Liver (tissue), 8 donors: ENCODE measurements at regions not wholly inside any gene's neighbourhood (a gene's known extent, or its start where the extent isn't known, plus 50 kb on each side); places are given as distances from the start of the nearest gene placed in this dataset.

Experiments
- DNase-seq: peaks from one replicate; pipeline ENCODE4 v3.0.0-alpha.2; 2017; ENCODE audit warnings: low spot score
- H3K27ac ChIP-seq, 2 donors: one replicate each; pipeline ENCODE4 v1.7.0; 2013; ENCODE audit warnings: inconsistent platforms in 2 of 2, low read length in 2 of 2, control low read depth in 1 of 2, low read depth in 1 of 2, mild to moderate bottlenecking in 1 of 2
- H3K27me3 ChIP-seq, 4 donors: one replicate each; pipeline versions ENCODE4 v1.6.1 to v1.7.0; 2013; ENCODE audit warnings: low read length in 3 of 4, inconsistent platforms in 1 of 4, mild to moderate bottlenecking in 1 of 4, moderate library complexity in 1 of 4; ENCODE audit not compliant: control insufficient read depth in 4 of 4, insufficient read depth in 4 of 4
- H3K36me3 ChIP-seq, 4 donors: one replicate each; pipeline versions ENCODE4 v1.6.1 to v1.7.0; 2013; ENCODE audit warnings: low read length in 3 of 4, mild to moderate bottlenecking in 3 of 4, low read depth in 1 of 4, moderate library complexity in 1 of 4; ENCODE audit not compliant: control insufficient read depth in 4 of 4, insufficient read depth in 3 of 4
- H3K4me1 ChIP-seq, 4 donors: one replicate each; pipeline versions ENCODE4 v1.6.1 to v1.7.0; 2013; ENCODE audit warnings: low read length in 3 of 4, mild to moderate bottlenecking in 3 of 4, moderate library complexity in 1 of 4; ENCODE audit not compliant: control insufficient read depth in 4 of 4, insufficient read depth in 4 of 4
- H3K4me3 ChIP-seq, 3 donors: one replicate each; pipeline versions ENCODE4 v1.6.1 to v1.7.0; 2013; ENCODE audit warnings: low read length in 3 of 3, control low read depth in 1 of 3, low read depth in 1 of 3, mild to moderate bottlenecking in 1 of 3
- H3K9ac ChIP-seq, 2 donors: one replicate each; pipeline ENCODE4 v1.7.0; 2013; ENCODE audit warnings: low read length in 2 of 2, mild to moderate bottlenecking in 2 of 2, moderate library complexity in 2 of 2, control low read depth in 1 of 2, low read depth in 1 of 2
- H3K9me3 ChIP-seq, 4 donors: one replicate each; pipeline versions ENCODE4 v1.6.1 to v1.7.0; 2013; ENCODE audit warnings: low read length in 3 of 4; ENCODE audit not compliant: control insufficient read depth in 4 of 4
- EGR1 ChIP-seq, 2 donors: IDR thresholded peaks; 2 replicates each; pipeline ENCODE4 v1.6.1; 2016 to 2018; ENCODE audit warnings: antibody characterized with exemption in 2 of 2, low read depth in 2 of 2
- FOXA1 ChIP-seq: IDR thresholded peaks from 2 replicates; pipeline ENCODE4 v1.6.1; 2016; ENCODE audit warnings: antibody characterized with exemption
- FOXA2 ChIP-seq: IDR thresholded peaks from 2 replicates; pipeline ENCODE4 v1.6.1; 2016; ENCODE audit warnings: antibody characterized with exemption
- HNF4A ChIP-seq, 2 donors: conservative IDR thresholded peaks; 2 replicates each; pipeline ENCODE4 v1.6.1; 2016; ENCODE audit warnings: antibody characterized with exemption in 2 of 2, mild to moderate bottlenecking in 2 of 2
- HNF4G ChIP-seq: IDR thresholded peaks from 2 replicates; pipeline ENCODE4 v1.6.1; 2016; ENCODE audit warnings: antibody characterized with exemption
- JUND ChIP-seq, 2 donors: IDR thresholded peaks; 2 replicates each; pipeline ENCODE4 v1.6.1; 2016; ENCODE audit warnings: antibody characterized with exemption in 2 of 2
- NR2F2 ChIP-seq: IDR thresholded peaks from 2 replicates; pipeline ENCODE4 v1.6.1; 2016; ENCODE audit warnings: antibody characterized with exemption
- RAD21 ChIP-seq, 2 donors: IDR thresholded peaks; 2 replicates each; pipeline ENCODE4 v1.6.1; 2016; ENCODE audit warnings: antibody characterized with exemption in 2 of 2, mild to moderate bottlenecking in 2 of 2
- RXRA ChIP-seq, 2 donors: IDR thresholded peaks; 2 replicates each; pipeline ENCODE4 v1.6.1; 2017 to 2018; ENCODE audit warnings: antibody characterized with exemption in 2 of 2, mild to moderate bottlenecking in 1 of 2
- SP1 ChIP-seq: IDR thresholded peaks from 2 replicates; pipeline ENCODE4 v1.6.1; 2018; ENCODE audit warnings: antibody characterized with exemption, mild to moderate bottlenecking
- TAF1 ChIP-seq: conservative IDR thresholded peaks from 2 replicates; pipeline ENCODE4 v1.6.1; 2016; ENCODE audit warnings: antibody characterized with exemption, mild to moderate bottlenecking
- YY1 ChIP-seq: IDR thresholded peaks from 2 replicates; pipeline ENCODE4 v1.6.1; 2016; ENCODE audit warnings: antibody characterized with exemption, mild to moderate bottlenecking
- WGBS: extraction: QIAGEN DNeasy Blood & Tissue Kit; methylation state at CpG from one replicate; pipeline ENCODE4 v1.1.7; 2013; 5-methylcytosine and 5-hydroxymethylcytosine counted together
- TF ChIP-seq, protein P1 (sequence below): IDR thresholded peaks from 2 replicates; pipeline ENCODE4 v1.6.1; 2016; ENCODE audit warnings: antibody characterized with exemption
- TF ChIP-seq, protein P2 (sequence below): fragments of 150-350 bp; IDR thresholded peaks from 2 replicates; pipeline ENCODE4 v1.5.1; 2017; ENCODE audit warnings: improper control_type of control experiment, low read depth, low read length; ENCODE audit not compliant: missing input control
- TF ChIP-seq, protein P3 (sequence below): IDR thresholded peaks from 2 replicates; pipeline ENCODE4 v1.6.1; 2016; ENCODE audit warnings: antibody characterized with exemption, mild to moderate bottlenecking
- TF ChIP-seq, protein P4 (sequence below): IDR thresholded peaks from 2 replicates; pipeline ENCODE4 v1.6.1; 2016; ENCODE audit warnings: antibody characterized with exemption
- donor health status: healthy.
- donor health status: healthy.
- donor health status: healthy.
- donor health status: healthy.
- donor health status: healthy.

DNA sequence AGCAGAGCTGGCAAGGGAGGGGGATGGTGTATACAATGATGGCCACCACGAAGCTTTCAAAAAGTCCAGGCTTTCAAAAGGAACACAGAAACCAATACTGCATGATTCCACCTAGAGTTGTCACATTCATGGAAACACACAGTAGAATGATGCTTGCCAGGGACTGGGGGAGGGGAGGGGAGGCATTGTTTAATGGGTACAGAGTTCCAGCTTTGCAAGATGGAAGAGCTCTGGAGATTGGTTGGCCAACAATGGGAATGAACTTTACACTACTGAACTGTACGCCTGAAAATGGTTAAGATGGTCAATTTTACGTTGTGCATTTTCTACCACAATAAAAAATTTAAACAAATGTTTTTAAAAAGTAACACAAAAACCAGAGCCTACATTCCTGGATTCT is 104.5 kb upstream of the KDM7A start:
- Histone ChIP-seq H3K4me1 (no peaks in the 10 kb centered on the region), H3K27me3 (no peaks in the 10 kb centered on the region), H3K36me3 (no peaks in the 10 kb centered on the region), H3K9me3 (no peaks in the 10 kb centered on the region), H3K27ac (no peak overlapping the region), H3K4me3 (no peak overlapping the region), H3K9ac (no peak overlapping the region)
- WGBS, result 88% methylated on average over 3 of the region's 3 CpGs
- DNase-seq, result no peak
- TF ChIP-seq, protein P1, sequence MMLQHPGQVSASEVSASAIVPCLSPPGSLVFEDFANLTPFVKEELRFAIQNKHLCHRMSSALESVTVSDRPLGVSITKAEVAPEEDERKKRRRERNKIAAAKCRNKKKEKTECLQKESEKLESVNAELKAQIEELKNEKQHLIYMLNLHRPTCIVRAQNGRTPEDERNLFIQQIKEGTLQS, result no peak
- TF ChIP-seq RAD21 (IDR thresholded peaks at IDR 0.05), result no peak
- no peak for TF ChIP-seq JUND (IDR thresholded peaks at IDR 0.05)
- TF ChIP-seq HNF4G, result no peak
- no peak for TF ChIP-seq TAF1
- no peak for TF ChIP-seq SP1
- no peak for TF ChIP-seq RXRA (IDR thresholded peaks at IDR 0.05)
- TF ChIP-seq, protein P2, sequence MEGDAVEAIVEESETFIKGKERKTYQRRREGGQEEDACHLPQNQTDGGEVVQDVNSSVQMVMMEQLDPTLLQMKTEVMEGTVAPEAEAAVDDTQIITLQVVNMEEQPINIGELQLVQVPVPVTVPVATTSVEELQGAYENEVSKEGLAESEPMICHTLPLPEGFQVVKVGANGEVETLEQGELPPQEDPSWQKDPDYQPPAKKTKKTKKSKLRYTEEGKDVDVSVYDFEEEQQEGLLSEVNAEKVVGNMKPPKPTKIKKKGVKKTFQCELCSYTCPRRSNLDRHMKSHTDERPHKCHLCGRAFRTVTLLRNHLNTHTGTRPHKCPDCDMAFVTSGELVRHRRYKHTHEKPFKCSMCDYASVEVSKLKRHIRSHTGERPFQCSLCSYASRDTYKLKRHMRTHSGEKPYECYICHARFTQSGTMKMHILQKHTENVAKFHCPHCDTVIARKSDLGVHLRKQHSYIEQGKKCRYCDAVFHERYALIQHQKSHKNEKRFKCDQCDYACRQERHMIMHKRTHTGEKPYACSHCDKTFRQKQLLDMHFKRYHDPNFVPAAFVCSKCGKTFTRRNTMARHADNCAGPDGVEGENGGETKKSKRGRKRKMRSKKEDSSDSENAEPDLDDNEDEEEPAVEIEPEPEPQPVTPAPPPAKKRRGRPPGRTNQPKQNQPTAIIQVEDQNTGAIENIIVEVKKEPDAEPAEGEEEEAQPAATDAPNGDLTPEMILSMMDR, result no peak
- no peak for TF ChIP-seq HNF4A (conservative IDR thresholded peaks at IDR 0.05)
- TF ChIP-seq, protein P3, sequence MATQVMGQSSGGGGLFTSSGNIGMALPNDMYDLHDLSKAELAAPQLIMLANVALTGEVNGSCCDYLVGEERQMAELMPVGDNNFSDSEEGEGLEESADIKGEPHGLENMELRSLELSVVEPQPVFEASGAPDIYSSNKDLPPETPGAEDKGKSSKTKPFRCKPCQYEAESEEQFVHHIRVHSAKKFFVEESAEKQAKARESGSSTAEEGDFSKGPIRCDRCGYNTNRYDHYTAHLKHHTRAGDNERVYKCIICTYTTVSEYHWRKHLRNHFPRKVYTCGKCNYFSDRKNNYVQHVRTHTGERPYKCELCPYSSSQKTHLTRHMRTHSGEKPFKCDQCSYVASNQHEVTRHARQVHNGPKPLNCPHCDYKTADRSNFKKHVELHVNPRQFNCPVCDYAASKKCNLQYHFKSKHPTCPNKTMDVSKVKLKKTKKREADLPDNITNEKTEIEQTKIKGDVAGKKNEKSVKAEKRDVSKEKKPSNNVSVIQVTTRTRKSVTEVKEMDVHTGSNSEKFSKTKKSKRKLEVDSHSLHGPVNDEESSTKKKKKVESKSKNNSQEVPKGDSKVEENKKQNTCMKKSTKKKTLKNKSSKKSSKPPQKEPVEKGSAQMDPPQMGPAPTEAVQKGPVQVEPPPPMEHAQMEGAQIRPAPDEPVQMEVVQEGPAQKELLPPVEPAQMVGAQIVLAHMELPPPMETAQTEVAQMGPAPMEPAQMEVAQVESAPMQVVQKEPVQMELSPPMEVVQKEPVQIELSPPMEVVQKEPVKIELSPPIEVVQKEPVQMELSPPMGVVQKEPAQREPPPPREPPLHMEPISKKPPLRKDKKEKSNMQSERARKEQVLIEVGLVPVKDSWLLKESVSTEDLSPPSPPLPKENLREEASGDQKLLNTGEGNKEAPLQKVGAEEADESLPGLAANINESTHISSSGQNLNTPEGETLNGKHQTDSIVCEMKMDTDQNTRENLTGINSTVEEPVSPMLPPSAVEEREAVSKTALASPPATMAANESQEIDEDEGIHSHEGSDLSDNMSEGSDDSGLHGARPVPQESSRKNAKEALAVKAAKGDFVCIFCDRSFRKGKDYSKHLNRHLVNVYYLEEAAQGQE, result no peak
- TF ChIP-seq NR2F2, result no peak
- no peak for TF ChIP-seq EGR1 (IDR thresholded peaks at IDR 0.05; ENCODE audit: low read depth in 2 of 2)
- no peak for TF ChIP-seq YY1
- TF ChIP-seq, protein P4, sequence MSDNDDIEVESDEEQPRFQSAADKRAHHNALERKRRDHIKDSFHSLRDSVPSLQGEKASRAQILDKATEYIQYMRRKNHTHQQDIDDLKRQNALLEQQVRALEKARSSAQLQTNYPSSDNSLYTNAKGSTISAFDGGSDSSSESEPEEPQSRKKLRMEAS, result no peak

DNA sequence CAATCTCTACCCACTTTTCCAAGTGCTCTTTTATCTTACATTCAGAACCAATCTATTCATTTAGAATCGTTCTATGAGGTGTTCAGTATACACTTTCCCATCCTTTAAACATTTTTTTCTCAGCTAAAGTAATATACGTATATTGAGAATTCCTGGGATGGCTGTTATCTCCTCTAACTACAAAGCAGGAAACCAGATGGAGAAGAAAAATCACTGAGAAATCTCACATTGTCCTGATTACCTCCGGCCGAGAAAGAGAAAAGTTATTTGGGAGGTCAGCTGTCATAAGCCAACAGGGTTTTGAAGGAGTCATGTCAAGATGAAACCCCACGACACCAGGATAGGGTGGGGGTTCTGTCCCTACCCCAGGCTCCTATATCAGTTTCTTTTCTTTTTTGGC is 99.2 kb upstream of the KDM7A start:
- Histone ChIP-seq H3K27ac (no peak overlapping the region), H3K27me3 (no peaks in the 10 kb centered on the region), H3K9me3 (no peaks in the 10 kb centered on the region), H3K4me3 (no peak overlapping the region), H3K36me3 (no peaks in the 10 kb centered on the region), H3K9ac (no peak overlapping the region), H3K4me1 (no peaks in the 10 kb centered on the region)
- 67% methylated on average over 5 of the region's 5 CpGs for WGBS
- TF ChIP-seq NR2F2, result no peak
- TF ChIP-seq SP1, result no peak
- TF ChIP-seq, protein P3, result no peak
- TF ChIP-seq JUND (IDR thresholded peaks at IDR 0.05), result no peak
- no peak for TF ChIP-seq FOXA1
- no peak for TF ChIP-seq FOXA2
- TF ChIP-seq RAD21 (IDR thresholded peaks at IDR 0.05), result no peak
- no peak for TF ChIP-seq EGR1 (IDR thresholded peaks at IDR 0.05; ENCODE audit: low read depth in 2 of 2)
- DNase-seq, result no peak
